Endothelial cell of umbilical vein (primary cell): ENCODE measurements at regions not wholly inside any gene's neighbourhood (a gene's known extent, or its start where the extent isn't known, plus 50 kb on each side); places are given as distances from the start of the nearest gene placed in this dataset.

Experiments
- BruUV-seq: library from RNA; stranded (reverse); fragments of 400-500 nt; replicated peaks from 2 replicates; lab custom pipeline; 2021; lab: Mats Ljungman, UMichigan
- CTCF ChIA-PET: fragments of 300-600, 350-600 bp; sonication (Branson Sonifier 250); formaldehyde crosslinking; loops from one replicate; lab custom pipeline; 2021; ENCODE audit warnings: antibody characterized with exemption, inconsistent platforms; lab: Charles Lee
- POLR2A ChIA-PET: fragments of 300-600, 350-600 bp; sonication (Branson Sonifier 250); formaldehyde crosslinking; loops from one replicate; lab custom pipeline; 2021; ENCODE audit warnings: antibody characterized with exemption, inconsistent platforms; lab: Charles Lee
- DNase-seq: peaks from one replicate; pipeline ENCODE4 v3.0.0-alpha.2; 2011; ENCODE audit warnings: low read depth, low spot score
- FAIRE-seq: peaks from 2 replicates; lab custom pipeline; 2011; peaks lifted over from hg19 to GRCh38; lab: Jason Lieb, UNC
- H2AFZ ChIP-seq: 2 replicates; pipeline ENCODE4 v1.6.0; 2012; ENCODE audit warnings: low read depth, low read length, control low read depth, inconsistent platforms
- H3K27ac ChIP-seq: 2 replicates; pipeline ENCODE4 v1.5.1; 2011; ENCODE audit warnings: low read depth, mild to moderate bottlenecking, control low read depth, low read length, moderate library complexity; ENCODE audit not compliant: insufficient read depth
- H3K27me3 ChIP-seq, 2 experiments: 2 replicates each; pipeline versions ENCODE4 v1.6.0 to v1.6.1; 2011; ENCODE audit warnings: low read length in 2 of 2, mixed read lengths in 1 of 2; ENCODE audit not compliant: control insufficient read depth in 2 of 2, insufficient read depth in 2 of 2
- H3K36me3 ChIP-seq, 2 experiments: 2 replicates in 1 of 2; 3 replicates in 1 of 2; pipeline ENCODE4 v1.5.1; 2011; ENCODE audit warnings: low read length in 2 of 2, mild to moderate bottlenecking in 1 of 2, moderate library complexity in 1 of 2; ENCODE audit not compliant: control insufficient read depth in 2 of 2, insufficient read depth in 2 of 2; ENCODE audit errors: extremely low read depth in 1 of 2
- H3K4me1 ChIP-seq: 3 replicates; pipeline ENCODE4 v1.5.1; 2011; ENCODE audit warnings: mild to moderate bottlenecking, low read length; ENCODE audit not compliant: control insufficient read depth, insufficient read depth; ENCODE audit errors: extremely low read depth
- H3K4me2 ChIP-seq: 2 replicates; pipeline ENCODE4 v1.6.1; 2011; ENCODE audit warnings: low read length, control low read depth, mixed read lengths; ENCODE audit not compliant: insufficient read depth
- H3K4me3 ChIP-seq, 3 experiments: fragments of 200-600 bp in 1 of 3; sonication (generic), shearing (Covaris generic) in 1 of 3; replicated peaks in 1 of 3; 2 replicates each; pipeline ENCODE4 v1.5.1; 2011 to 2016; ENCODE audit warnings: control low read depth in 3 of 3, low read length in 3 of 3, mild to moderate bottlenecking in 2 of 3, inconsistent platforms in 1 of 3, low read depth in 1 of 3, moderate library complexity in 1 of 3; ENCODE audit not compliant: insufficient read depth in 1 of 3
- H3K79me2 ChIP-seq: 2 replicates; pipeline ENCODE4 v1.6.0; 2012; ENCODE audit warnings: low read length, inconsistent platforms; ENCODE audit not compliant: control insufficient read depth, insufficient read depth
- H3K9ac ChIP-seq: replicated peaks from 2 replicates; pipeline ENCODE3; 2011; ENCODE audit warnings: low read length, control low read depth; ENCODE audit not compliant: insufficient read depth; ENCODE audit errors: extremely low read depth
- H3K9me1 ChIP-seq: replicated peaks from 3 replicates; pipeline ENCODE4 v1.6.0; 2011; ENCODE audit warnings: mild to moderate bottlenecking, low read length; ENCODE audit not compliant: control insufficient read depth, insufficient read depth; ENCODE audit errors: extremely low read depth
- H3K9me3 ChIP-seq: replicated peaks from 2 replicates; pipeline ENCODE4 v1.5.1; 2012; ENCODE audit warnings: low read length, inconsistent platforms; ENCODE audit not compliant: control insufficient read depth, insufficient read depth
- H4K20me1 ChIP-seq: replicated peaks from 2 replicates; pipeline ENCODE3; 2011; ENCODE audit warnings: mild to moderate bottlenecking, low read length; ENCODE audit not compliant: control insufficient read depth, insufficient read depth; ENCODE audit errors: extremely low read depth
- EZH2 ChIP-seq: IDR thresholded peaks from 2 replicates; pipeline ENCODE4 v1.6.1; 2012; ENCODE audit warnings: borderline replicate concordance, low read depth, mild to moderate bottlenecking, moderate library complexity, low read length, inconsistent platforms; ENCODE audit not compliant: severe bottlenecking
- FOS ChIP-seq: IDR thresholded peaks from 2 replicates; pipeline ENCODE4 v1.6.1; 2011; ENCODE audit warnings: mild to moderate bottlenecking, low read length, moderate library complexity, borderline replicate concordance; ENCODE audit not compliant: insufficient read depth
- GATA2 ChIP-seq: IDR thresholded peaks from 2 replicates; pipeline ENCODE4 v1.7.0; 2011; ENCODE audit warnings: low read depth, mild to moderate bottlenecking, moderate library complexity, mixed read lengths, low read length; ENCODE audit not compliant: insufficient read length, insufficient read depth
- JUN ChIP-seq: IDR thresholded peaks from 2 replicates; pipeline ENCODE4 v1.6.1; 2011; ENCODE audit warnings: borderline replicate concordance, low read depth; ENCODE audit not compliant: insufficient read length, insufficient read depth
- MYC ChIP-seq: IDR thresholded peaks from one replicate; pipeline ENCODE4 v1.6.1; 2011; ENCODE audit warnings: mild to moderate bottlenecking, low read depth, low read length
- POLR2A ChIP-seq: IDR thresholded peaks from 2 replicates; pipeline ENCODE4 v1.6.1; 2012; ENCODE audit warnings: low read depth, mild to moderate bottlenecking, control low read depth, low read length
- POLR2AphosphoS5 ChIP-seq: IDR thresholded peaks from 2 replicates; pipeline ENCODE4 v1.6.1; 2012; ENCODE audit warnings: low read depth, mild to moderate bottlenecking, control low read depth, low read length, moderate library complexity; ENCODE audit not compliant: insufficient read depth
- dilution Hi-C: fragments of 300-500 bp; cut with MboI; formaldehyde crosslinking; loops from one replicate; pipeline ENCODE4 v1.15.0; 2019; ENCODE audit warnings: low sequenced_read_pairs; ENCODE audit not compliant: extremely low pct_ligation_motif_present
- intact Hi-C: fragments of 100-400 bp; cut with micrococcal nuclease; formaldehyde crosslinking; loops from one replicate; pipeline ENCODE4 v1.10.0; 2022
- TF ChIP-seq, protein P1 (sequence below): IDR thresholded peaks from 2 replicates; pipeline ENCODE4 v1.6.1; 2011; ENCODE audit not compliant: insufficient read depth, insufficient read length
- TF ChIP-seq, protein P2 (sequence below), 2 donors: IDR thresholded peaks; 1 replicate in 1 of 2; 2 replicates in 1 of 2; pipeline ENCODE4 v1.5.1; 2011; ENCODE audit warnings: low read length in 2 of 2, mild to moderate bottlenecking in 2 of 2, moderate library complexity in 2 of 2, control low read depth in 1 of 2, inconsistent platforms in 1 of 2, low read depth in 1 of 2; ENCODE audit not compliant: insufficient read depth in 1 of 2; ENCODE audit errors: extremely low read depth in 1 of 2

DNA sequence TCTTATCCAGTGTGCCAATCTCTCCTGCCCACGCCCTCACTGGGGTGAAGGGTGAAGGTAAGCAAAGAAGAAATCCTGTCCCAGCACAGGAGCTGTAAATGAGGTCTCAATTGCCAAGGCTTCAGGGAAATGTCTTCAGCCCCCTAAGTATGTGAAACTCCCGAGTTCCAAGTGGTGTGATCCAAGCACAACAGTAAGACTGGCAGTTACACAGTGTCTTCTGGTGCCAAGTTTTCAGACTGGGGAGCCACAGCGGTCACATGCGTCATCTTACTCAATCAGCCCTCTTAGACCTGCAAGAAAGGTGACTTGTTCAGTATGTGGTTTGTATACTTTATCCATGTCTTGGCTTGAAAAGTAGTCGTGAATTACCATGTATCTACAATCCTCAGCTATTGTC, 55.0 kb upstream of the SPRED2 start:
- Histone ChIP-seq H3K4me3 (no peak overlapping the region), H3K4me1 (peaks cover 5% of the 10 kb centered on the region), H3K9me1 (no peaks in the 10 kb centered on the region), H3K9ac (no peak overlapping the region), H3K79me2 (no peaks in the 10 kb centered on the region), H3K27me3 (peaks cover 0 to 4% of the 10 kb centered on the region in 2 experiments), H3K4me2 (no peak overlapping the region), H3K36me3 (no peaks in the 10 kb centered on the region), H4K20me1 (no peaks in the 10 kb centered on the region), H3K9me3 (no peaks in the 10 kb centered on the region), H3K27ac (no peak overlapping the region), H2AFZ (no peak overlapping the region)
- dilution Hi-C loops: no loop called here
- intact Hi-C loops: no loop called here
- ChIA-PET POLR2A (no interaction called here), CTCF (no interaction called here)
- TF ChIP-seq POLR2A (no peak), JUN (no peak), FOS (no peak), EZH2 (no peak), POLR2AphosphoS5 (no peak), MYC (no peak), GATA2 (no peak)
- TF ChIP-seq, protein P1, sequence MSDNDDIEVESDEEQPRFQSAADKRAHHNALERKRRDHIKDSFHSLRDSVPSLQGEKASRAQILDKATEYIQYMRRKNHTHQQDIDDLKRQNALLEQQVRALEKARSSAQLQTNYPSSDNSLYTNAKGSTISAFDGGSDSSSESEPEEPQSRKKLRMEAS: no peak
- TF ChIP-seq, protein P2, sequence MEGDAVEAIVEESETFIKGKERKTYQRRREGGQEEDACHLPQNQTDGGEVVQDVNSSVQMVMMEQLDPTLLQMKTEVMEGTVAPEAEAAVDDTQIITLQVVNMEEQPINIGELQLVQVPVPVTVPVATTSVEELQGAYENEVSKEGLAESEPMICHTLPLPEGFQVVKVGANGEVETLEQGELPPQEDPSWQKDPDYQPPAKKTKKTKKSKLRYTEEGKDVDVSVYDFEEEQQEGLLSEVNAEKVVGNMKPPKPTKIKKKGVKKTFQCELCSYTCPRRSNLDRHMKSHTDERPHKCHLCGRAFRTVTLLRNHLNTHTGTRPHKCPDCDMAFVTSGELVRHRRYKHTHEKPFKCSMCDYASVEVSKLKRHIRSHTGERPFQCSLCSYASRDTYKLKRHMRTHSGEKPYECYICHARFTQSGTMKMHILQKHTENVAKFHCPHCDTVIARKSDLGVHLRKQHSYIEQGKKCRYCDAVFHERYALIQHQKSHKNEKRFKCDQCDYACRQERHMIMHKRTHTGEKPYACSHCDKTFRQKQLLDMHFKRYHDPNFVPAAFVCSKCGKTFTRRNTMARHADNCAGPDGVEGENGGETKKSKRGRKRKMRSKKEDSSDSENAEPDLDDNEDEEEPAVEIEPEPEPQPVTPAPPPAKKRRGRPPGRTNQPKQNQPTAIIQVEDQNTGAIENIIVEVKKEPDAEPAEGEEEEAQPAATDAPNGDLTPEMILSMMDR (IDR thresholded peaks at IDR 0.05; ENCODE audit: extremely low read depth in 1 of 2, insufficient read depth in 1 of 2, low read depth in 1 of 2, low read length in 2 of 2): no peak
- no TSS peak for BruUV-seq
- FAIRE-seq: no peak
- no peak for DNase-seq
